Caco-2 (cell line): ENCODE measurements at regions not wholly inside any gene's neighbourhood (a gene's known extent, or its start where the extent isn't known, plus 50 kb on each side); places are given as distances from the start of the nearest gene placed in this dataset.

ENCODE experiments used
- BruUV-seq: library from RNA; stranded (reverse); fragments of 400-500 nt; replicated peaks from 2 replicates; lab custom pipeline; 2021; lab: Mats Ljungman, UMichigan
- CTCF ChIA-PET: fragments of 300-600 bp; sonication (Branson Sonifier 250); formaldehyde crosslinking; loops from one replicate; lab custom pipeline; 2022; ENCODE audit warnings: antibody characterized with exemption; lab: Charles Lee
- POLR2A ChIA-PET: fragments of 300-600 bp; sonication (Branson Sonifier 250); formaldehyde crosslinking; loops from one replicate; lab custom pipeline; 2022; ENCODE audit warnings: antibody characterized with exemption; lab: Charles Lee
- DNase-seq, 2 experiments: peaks; one replicate each; pipeline versions ENCODE4 v3.0.0 to v3.0.0-alpha.2; 2020 to 2022
- H3K27me3 ChIP-seq: replicated peaks from 2 replicates; pipeline ENCODE4 v1.6.0; 2011; ENCODE audit warnings: low read length; ENCODE audit not compliant: control insufficient read depth, insufficient read depth
- H3K36me3 ChIP-seq: 2 replicates; pipeline ENCODE4 v1.5.1; 2011; ENCODE audit warnings: low read length; ENCODE audit not compliant: control insufficient read depth, insufficient read depth
- H3K4me1 ChIP-seq: fragments of 250-450 bp; sonication (Bioruptor Pico); 2 replicates; pipeline ENCODE4 v1.5.1; 2020; ENCODE audit warnings: mild to moderate bottlenecking
- H3K4me3 ChIP-seq: 2 replicates; pipeline ENCODE4 v1.5.1; 2011; ENCODE audit warnings: low read depth, mild to moderate bottlenecking, control low read depth, low read length
- H3K9me3 ChIP-seq: fragments of 250-450 bp; sonication (Bioruptor Pico); 2 replicates; pipeline ENCODE4 v1.5.1; 2020; ENCODE audit warnings: mild to moderate bottlenecking, moderate library complexity
- H3K27ac Mint-ChIP-seq: one replicate; pipeline ENCODE4 v1.8.0; 2022; ENCODE audit warnings: mixed read lengths; ENCODE audit not compliant: unreplicated experiment
- H3K27me3 Mint-ChIP-seq: one replicate; pipeline ENCODE4 v1.8.0; 2022; ENCODE audit warnings: mixed read lengths; ENCODE audit not compliant: insufficient read depth, unreplicated experiment
- H3K36me3 Mint-ChIP-seq: one replicate; pipeline ENCODE4 v1.8.0; 2022; ENCODE audit warnings: mild to moderate bottlenecking, mixed read lengths; ENCODE audit not compliant: insufficient read depth, unreplicated experiment
- H3K4me1 Mint-ChIP-seq: one replicate; pipeline ENCODE4 v1.8.0; 2022; ENCODE audit warnings: low read depth, mixed read lengths; ENCODE audit not compliant: unreplicated experiment
- H3K4me3 Mint-ChIP-seq: one replicate; pipeline ENCODE4 v1.8.0; 2022; ENCODE audit warnings: mild to moderate bottlenecking, moderate library complexity, mixed read lengths; ENCODE audit not compliant: unreplicated experiment
- H3K9me3 Mint-ChIP-seq: one replicate; pipeline ENCODE4 v1.8.0; 2022; ENCODE audit warnings: mixed read lengths; ENCODE audit not compliant: unreplicated experiment
- intact Hi-C: fragments of 100-400 bp; cut with micrococcal nuclease; formaldehyde crosslinking; loops from one replicate; pipeline ENCODE4 v1.10.0; 2022; ENCODE audit not compliant: unreplicated experiment
- TF ChIP-seq, protein P1 (sequence below), 2 experiments: fragments of 200-600 bp in 1 of 2; IDR thresholded peaks; 1 replicate in 1 of 2; 2 replicates in 1 of 2; pipeline versions ENCODE4 v1.5.1 to v1.8.0; 2011 to 2022; ENCODE audit warnings: antibody characterized with exemption in 1 of 2, control low read depth in 1 of 2, inconsistent platforms in 1 of 2, low read depth in 1 of 2, low read length in 1 of 2, mild to moderate bottlenecking in 1 of 2, moderate library complexity in 1 of 2; ENCODE audit not compliant: insufficient read depth in 1 of 2, severe bottlenecking in 1 of 2, unreplicated experiment in 1 of 2

DNA sequence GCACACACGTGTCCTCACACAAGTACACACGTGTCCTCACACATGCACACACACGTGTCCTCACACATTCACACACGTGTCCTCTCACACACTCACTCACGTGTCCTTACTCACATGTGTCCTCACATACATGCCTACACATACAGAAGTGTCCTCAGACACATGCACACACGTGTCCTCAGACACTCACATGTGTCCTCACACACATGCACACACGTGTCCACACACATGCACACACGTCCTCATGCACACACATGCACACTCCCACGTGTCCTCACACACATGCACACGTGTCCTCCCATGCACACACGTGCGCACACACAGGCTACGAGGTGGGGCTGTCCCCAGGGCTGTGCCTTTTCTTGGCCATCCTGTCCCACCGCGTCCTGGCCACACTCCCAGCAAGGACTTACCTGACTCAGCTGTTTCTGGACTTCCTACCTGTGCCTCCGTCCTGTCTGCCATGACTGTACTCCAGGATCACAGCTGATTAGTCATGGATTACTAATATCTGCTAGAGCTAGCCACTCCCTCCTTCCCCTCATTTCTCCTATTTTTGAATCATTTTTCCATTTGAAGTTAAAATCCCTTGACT is 990.2 kb downstream of the BRD1 start:
- Mint-ChIP-seq H3K27ac (no peak overlapping the region), H3K27me3 (peaks cover 5% of the 10 kb centered on the region), H3K9me3 (peaks cover 26% of the 10 kb centered on the region), H3K36me3 (peaks cover 6% of the 10 kb centered on the region), H3K4me3 (no peak overlapping the region), H3K4me1 (no peaks in the 10 kb centered on the region)
- BruUV-seq = no TSS peak
- ChIA-PET POLR2A (no interaction called here), CTCF (no interaction called here)
- Histone ChIP-seq H3K36me3 (no peaks in the 10 kb centered on the region), H3K4me1 (no peaks in the 10 kb centered on the region), H3K9me3 (no peaks in the 10 kb centered on the region), H3K27me3 (no peaks in the 10 kb centered on the region), H3K4me3 (no peak overlapping the region)
- intact Hi-C loops = no loop called here
- TF ChIP-seq, protein P1, sequence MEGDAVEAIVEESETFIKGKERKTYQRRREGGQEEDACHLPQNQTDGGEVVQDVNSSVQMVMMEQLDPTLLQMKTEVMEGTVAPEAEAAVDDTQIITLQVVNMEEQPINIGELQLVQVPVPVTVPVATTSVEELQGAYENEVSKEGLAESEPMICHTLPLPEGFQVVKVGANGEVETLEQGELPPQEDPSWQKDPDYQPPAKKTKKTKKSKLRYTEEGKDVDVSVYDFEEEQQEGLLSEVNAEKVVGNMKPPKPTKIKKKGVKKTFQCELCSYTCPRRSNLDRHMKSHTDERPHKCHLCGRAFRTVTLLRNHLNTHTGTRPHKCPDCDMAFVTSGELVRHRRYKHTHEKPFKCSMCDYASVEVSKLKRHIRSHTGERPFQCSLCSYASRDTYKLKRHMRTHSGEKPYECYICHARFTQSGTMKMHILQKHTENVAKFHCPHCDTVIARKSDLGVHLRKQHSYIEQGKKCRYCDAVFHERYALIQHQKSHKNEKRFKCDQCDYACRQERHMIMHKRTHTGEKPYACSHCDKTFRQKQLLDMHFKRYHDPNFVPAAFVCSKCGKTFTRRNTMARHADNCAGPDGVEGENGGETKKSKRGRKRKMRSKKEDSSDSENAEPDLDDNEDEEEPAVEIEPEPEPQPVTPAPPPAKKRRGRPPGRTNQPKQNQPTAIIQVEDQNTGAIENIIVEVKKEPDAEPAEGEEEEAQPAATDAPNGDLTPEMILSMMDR (IDR thresholded peaks at IDR 0.05; ENCODE audit: insufficient read depth in 1 of 2, low read depth in 1 of 2, low read length in 1 of 2, severe bottlenecking in 1 of 2, unreplicated experiment in 1 of 2) = no peak
- no peak for DNase-seq

GRCh38 chr22:48836673-48837340 is 990.9 kb downstream of the BRD1 start:
- intact Hi-C loops = no loop called here
- Mint-ChIP-seq H3K27ac (no peak overlapping the region), H3K27me3 (peaks cover 4% of the 10 kb centered on the region), H3K4me1 (no peaks in the 10 kb centered on the region), H3K9me3 (peaks cover 26% of the 10 kb centered on the region), H3K36me3 (peaks cover 6% of the 10 kb centered on the region), H3K4me3 (no peak overlapping the region)
- DNase-seq = no peak
- ChIA-PET CTCF (no interaction called here), POLR2A (no interaction called here)
- no peaks in the 10 kb centered on the region for H3K36me3 ChIP-seq
- TF ChIP-seq, protein P1 (IDR thresholded peaks at IDR 0.05; ENCODE audit: insufficient read depth in 1 of 2, low read depth in 1 of 2, low read length in 1 of 2, severe bottlenecking in 1 of 2, unreplicated experiment in 1 of 2) = no peak
- H3K4me3 ChIP-seq = no peak overlapping the region
- no peaks in the 10 kb centered on the region for H3K9me3 ChIP-seq
- H3K27me3 ChIP-seq = no peaks in the 10 kb centered on the region
- no TSS peak for BruUV-seq
- H3K4me1 ChIP-seq = no peaks in the 10 kb centered on the region

- H3K27me3 ChIP-seq = no peaks in the 10 kb centered on the region
- CTCF ChIA-PET = no interaction called here
- intact Hi-C loops = no loop called here
- TF ChIP-seq, protein P1 (IDR thresholded peaks at IDR 0.05; ENCODE audit: insufficient read depth in 1 of 2, low read depth in 1 of 2, low read length in 1 of 2, severe bottlenecking in 1 of 2, unreplicated experiment in 1 of 2) = no peak
- H3K27ac Mint-ChIP-seq = no peak overlapping the region
- POLR2A ChIA-PET = no interaction called here
- peaks cover 31% of the 10 kb centered on the region for H3K9me3 Mint-ChIP-seq
- DNase-seq = no peak
- no TSS peak for BruUV-seq
- no peaks in the 10 kb centered on the region for H3K27me3 Mint-ChIP-seq
- H3K36me3 ChIP-seq = no peaks in the 10 kb centered on the region
- H3K36me3 Mint-ChIP-seq = peaks cover 6% of the 10 kb centered on the region
- no peak overlapping the region for H3K4me3 ChIP-seq
- H3K9me3 ChIP-seq = no peaks in the 10 kb centered on the region
- H3K4me1 ChIP-seq = no peaks in the 10 kb centered on the region
- H3K4me3 Mint-ChIP-seq = no peak overlapping the region
- no peaks in the 10 kb centered on the region for H3K4me1 Mint-ChIP-seq
Observed at GRCh38 chr22:48835857-48836672, 991.6 kb downstream of the BRD1 start.
